ENCODE measurements at regions not wholly inside any gene's neighbourhood (a gene's known extent, or its start where the extent isn't known, plus 50 kb on each side); places are given as distances from the start of the nearest gene placed in this dataset.

GRCh38 chr10:113337142-113337541, 215.7 kb upstream of the HABP2 start:
- TF ChIP-seq CTCF (IDR thresholded peaks at IDR 0.05) (no peak), POLR2A (IDR thresholded peaks at IDR 0.05) (no peak)
